ENCODE measurements at regions not wholly inside any gene's neighbourhood (a gene's known extent, or its start where the extent isn't known, plus 50 kb on each side); places are given as distances from the start of the nearest gene placed in this dataset.

- no peak for TF ChIP-seq KAT7 (CRISPR knock-in tag; IDR thresholded peaks at IDR 0.05; ENCODE audit: borderline replicate concordance)
- TF ChIP-seq ZNF416 (CRISPR knock-in tag; IDR thresholded peaks at IDR 0.05), result no peak
- no peak for TF ChIP-seq MYBL2 (CRISPR knock-in tag; IDR thresholded peaks at IDR 0.05)
- TF ChIP-seq GABPB1 (CRISPR knock-in tag; IDR thresholded peaks at IDR 0.05), result no peak
- TF ChIP-seq PRDM15 (CRISPR knock-in tag; IDR thresholded peaks at IDR 0.05), result no peak
- TF ChIP-seq FOXK1 (CRISPR knock-in tag; IDR thresholded peaks at IDR 0.05), result no peak
- TF ChIP-seq JAZF1 (CRISPR knock-in tag; IDR thresholded peaks at IDR 0.05), result no peak
- no peak for TF ChIP-seq CTCF (IDR thresholded peaks at IDR 0.05)
- TF ChIP-seq CREB1 (CRISPR knock-in tag; IDR thresholded peaks at IDR 0.05), result no peak
- TF ChIP-seq ZNF121 (CRISPR knock-in tag; IDR thresholded peaks at IDR 0.05), result no peak
Measured at GRCh38 chr13:63457186-63457585, 2041.5 kb upstream of the PCDH20 start (continued).

- POLR2A ChIA-PET, result no interaction called here
- CTCF ChIA-PET, result interaction anchor here (0.6 to 1.0 kb wide), 4 partner anchors 9 to 322 kb away, joined by 3 read pairs; no protein-coding TSS in a partner anchor
- peak; percentile 85 for ATAC-seq
- Mint-ChIP-seq H3K4me1 (no peaks in the 10 kb centered on the region), H3K27ac (no peak overlapping the region), H3K36me3 (no peaks in the 10 kb centered on the region), H3K4me3 (no peak overlapping the region), H3K9me3 (peaks cover under 1% of the 10 kb centered on the region), H3K27me3 (ENCODE audit: low read depth) (no peaks in the 10 kb centered on the region)
- DNase-seq (ENCODE audit: low spot score), result no peak
- no peak for TF ChIP-seq SMAD4 (CRISPR knock-in tag; IDR thresholded peaks at IDR 0.05)
- no peak for TF ChIP-seq PREB (CRISPR knock-in tag; IDR thresholded peaks at IDR 0.05; ENCODE audit: borderline replicate concordance)
- TF ChIP-seq NR1H2 (CRISPR knock-in tag; IDR thresholded peaks at IDR 0.05), result no peak
- no peak for TF ChIP-seq E2F1 (CRISPR knock-in tag; IDR thresholded peaks at IDR 0.05)
- TF ChIP-seq SMAD3 (CRISPR knock-in tag; IDR thresholded peaks at IDR 0.05; ENCODE audit: borderline replicate concordance), result no peak
- no peak for TF ChIP-seq SP1 (CRISPR knock-in tag; conservative IDR thresholded peaks at IDR 0.05)
- no peak for TF ChIP-seq ERG (CRISPR knock-in tag; IDR thresholded peaks at IDR 0.05)
- TF ChIP-seq MAX (CRISPR knock-in tag; IDR thresholded peaks at IDR 0.05), result no peak
- peak; percentile 42; the same call in 1 of the 2 replicates for TF ChIP-seq CTCF (IDR thresholded peaks at IDR 0.05)
Measured at GRCh38 chr13:63455938-63456337, 2040.3 kb upstream of the PCDH20 start.
